ENCODE measurements at regions not wholly inside any gene's neighbourhood (a gene's known extent, or its start where the extent isn't known, plus 50 kb on each side); places are given as distances from the start of the nearest gene placed in this dataset.

GRCh38 chr13:107716741-107717140, 498.6 kb downstream of the LIG4 start:
- TF ChIP-seq CTCF (conservative IDR thresholded peaks at IDR 0.05; ENCODE audit: low read length) (no peak), EZH2phosphoT487 (IDR thresholded peaks at IDR 0.05; ENCODE audit: borderline replicate concordance) (no peak)
